HG03196 (cell line): ENCODE measurements at regions not wholly inside any gene's neighbourhood (a gene's known extent, or its start where the extent isn't known, plus 50 kb on each side); places are given as distances from the start of the nearest gene placed in this dataset.
"Not testable (repeated sequence)": the region's sequence is repeated elsewhere in the genome, so short reads cannot be mapped to it uniquely, and the experiment has no call there.

ENCODE experiments used
- ATAC-seq: cut with Tn5 transposase; IDR thresholded peaks from one replicate; pipeline ENCODE4 v1.9.1; 2021; ENCODE audit not compliant: unreplicated experiment

- no peak for ATAC-seq
Measured at GRCh38 chr11:80733361-80733760, 1292.5 kb upstream of the TENM4 start.

GRCh38 chr11:80727315-80727714, 1286.5 kb upstream of the TENM4 start:
- ATAC-seq = peak; percentile 90

DNA sequence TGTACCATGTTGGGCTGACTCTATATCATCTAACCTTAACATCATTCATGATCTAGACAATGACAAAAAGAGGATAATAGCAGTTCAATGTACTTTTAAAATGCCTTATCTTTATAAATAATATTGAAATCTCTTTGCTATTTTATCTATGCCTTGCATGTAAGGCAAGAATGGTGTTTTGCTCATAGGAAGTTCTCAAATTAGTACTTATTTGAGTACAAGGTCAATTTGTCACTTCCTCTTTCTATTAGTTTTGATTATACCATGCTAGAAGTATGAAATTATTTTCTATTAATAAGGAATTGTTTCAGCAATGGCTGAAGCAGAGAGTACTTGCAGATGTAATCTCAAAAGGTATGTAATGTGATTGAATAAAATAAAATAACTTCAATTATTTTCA, 1285.4 kb upstream of the TENM4 start:
- no peak for ATAC-seq

- no peak for ATAC-seq
Measured at GRCh38 chr11:80724366-80724765, 1283.5 kb upstream of the TENM4 start.

- ATAC-seq = no peak
Measured at GRCh38 chr11:80722629-80723028, 1281.8 kb upstream of the TENM4 start.

DNA sequence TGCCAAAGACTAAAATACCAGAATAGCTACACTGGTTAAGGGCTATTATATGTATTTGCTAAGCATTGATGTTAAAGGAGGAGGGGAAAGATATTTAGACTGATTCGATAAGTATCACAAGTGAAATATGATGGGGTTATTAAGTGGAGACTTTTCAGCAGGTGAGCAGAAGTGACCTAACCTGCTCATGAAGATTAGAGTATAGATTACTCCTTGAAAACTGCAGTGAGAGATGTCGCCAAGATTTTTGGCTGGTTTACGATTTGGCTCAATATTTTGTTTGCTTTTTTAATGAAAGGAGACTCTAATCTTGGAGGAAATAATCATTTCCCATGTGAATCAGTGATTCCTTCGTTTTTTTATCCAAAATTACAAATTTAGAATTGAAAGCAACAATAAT, 1279.5 kb upstream of the TENM4 start:
- ATAC-seq = no peak

- ATAC-seq = no peak
Measured at GRCh38 chr11:80719292-80719646, 1278.4 kb upstream of the TENM4 start.

GRCh38 chr11:80718611-80719291, 1277.9 kb upstream of the TENM4 start:
- ATAC-seq = no peak

- ATAC-seq = no peak
Measured at GRCh38 chr11:80702264-80702663, 1261.4 kb upstream of the TENM4 start.

- no peak for ATAC-seq
Measured at GRCh38 chr11:80700386-80700785, 1259.6 kb upstream of the TENM4 start.

GRCh38 chr11:80699406-80700177, 1258.8 kb upstream of the TENM4 start:
- not testable (repeated sequence) for ATAC-seq

- ATAC-seq = no peak
Measured at GRCh38 chr11:80698637-80699036, 1257.8 kb upstream of the TENM4 start.

GRCh38 chr11:80694385-80694784, 1253.6 kb upstream of the TENM4 start:
- no peak for ATAC-seq

GRCh38 chr11:80687941-80688340, 1247.1 kb upstream of the TENM4 start:
- ATAC-seq = no peak

DNA sequence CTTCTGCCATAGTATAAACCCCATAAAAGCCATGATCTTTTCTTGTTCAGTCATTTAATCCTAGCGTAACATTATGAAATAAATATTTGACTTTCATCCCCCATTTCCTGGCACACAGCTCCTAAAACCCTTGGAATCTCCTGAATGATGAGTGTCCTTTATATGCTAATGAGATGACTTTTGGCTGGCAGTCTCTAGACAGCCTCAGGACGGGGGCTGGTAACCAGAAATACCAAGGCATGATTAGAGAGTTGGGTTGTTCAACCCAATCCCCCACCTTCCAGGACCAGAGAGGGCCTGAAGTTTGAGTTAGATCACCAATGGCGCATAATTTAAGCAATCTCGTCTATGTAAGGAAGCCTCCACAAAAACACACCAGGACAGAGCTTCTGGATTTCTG, 1246.1 kb upstream of the TENM4 start:
- ATAC-seq = no peak

DNA sequence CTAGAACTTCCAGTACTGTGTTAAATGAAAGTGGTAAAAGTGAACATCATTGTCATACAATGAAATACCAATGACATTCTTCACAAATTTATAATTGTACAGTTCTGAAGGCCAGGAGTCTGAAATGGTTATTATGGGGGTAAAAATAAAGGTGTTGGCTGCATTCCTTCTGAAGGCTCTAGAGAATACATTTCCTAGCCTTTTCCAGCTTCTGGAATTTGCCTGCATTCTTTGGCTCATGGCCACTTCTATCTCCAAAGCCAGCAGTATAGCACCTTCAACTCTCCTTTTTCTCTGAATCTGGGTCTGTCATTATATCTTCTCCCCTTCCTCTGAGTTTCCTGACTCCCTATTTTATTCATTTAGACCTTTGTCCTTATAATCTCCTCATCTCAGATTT, 1232.7 kb upstream of the TENM4 start:
- no peak for ATAC-seq

DNA sequence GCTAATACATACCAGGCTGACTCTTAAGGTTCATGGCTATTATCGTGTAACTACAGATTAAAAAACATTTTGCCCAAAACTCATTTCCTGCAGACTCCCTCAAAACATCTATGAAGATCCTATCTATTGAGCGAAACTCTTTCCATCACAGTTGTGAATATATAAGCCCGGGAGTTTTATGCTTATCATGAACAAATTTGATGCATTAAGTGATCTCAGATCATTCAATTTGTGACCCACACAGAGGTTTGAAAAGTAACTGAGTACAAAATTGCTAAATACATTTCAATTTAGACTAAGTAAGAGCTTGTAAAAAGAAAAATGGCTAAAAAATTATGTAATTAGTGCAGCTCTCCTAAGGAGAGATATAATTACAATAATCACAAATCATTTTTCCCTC, 1228.8 kb upstream of the TENM4 start:
- ATAC-seq = no peak

DNA sequence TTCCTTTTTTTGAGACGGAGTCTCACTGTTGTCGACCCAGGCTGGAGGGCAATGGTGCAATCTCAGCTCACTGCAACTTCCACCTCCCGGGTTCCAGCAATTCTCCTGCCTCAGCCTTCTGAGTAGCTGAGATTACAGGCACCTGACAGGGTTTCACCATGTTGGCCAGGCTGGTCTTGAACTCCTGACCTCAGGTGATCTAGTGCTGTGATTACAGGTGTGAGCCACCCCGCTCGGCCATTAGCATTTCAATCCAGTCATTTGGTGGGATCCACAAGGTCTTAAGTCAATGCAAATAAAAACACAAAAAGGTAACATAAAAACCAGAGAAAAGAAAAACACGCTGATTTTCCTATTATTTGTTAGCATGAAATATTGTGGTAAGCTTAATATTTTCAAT, 1227.2 kb upstream of the TENM4 start:
- no peak for ATAC-seq

DNA sequence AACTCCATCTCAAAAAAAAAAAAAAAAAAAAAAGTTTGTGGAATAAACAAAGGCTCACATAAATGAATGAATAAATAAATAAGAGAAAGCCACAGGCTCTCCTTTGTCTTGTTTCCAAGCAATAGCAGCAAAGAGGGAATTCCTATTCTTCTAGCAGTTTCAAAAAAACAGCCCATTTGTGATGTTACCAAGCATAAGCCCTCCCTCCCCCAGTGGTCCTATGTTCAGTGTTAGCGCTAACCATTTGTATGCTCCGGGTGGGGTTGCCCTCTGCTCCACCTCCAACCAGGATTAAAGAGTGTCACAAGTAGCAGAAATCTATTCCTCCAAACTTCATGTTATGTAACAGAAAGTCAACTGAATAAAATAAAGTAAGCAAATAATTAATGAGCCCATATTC, 1215.0 kb upstream of the TENM4 start:
- ATAC-seq = no peak

GRCh38 chr11:80650966-80651365, 1210.1 kb upstream of the TENM4 start:
- no peak for ATAC-seq

DNA sequence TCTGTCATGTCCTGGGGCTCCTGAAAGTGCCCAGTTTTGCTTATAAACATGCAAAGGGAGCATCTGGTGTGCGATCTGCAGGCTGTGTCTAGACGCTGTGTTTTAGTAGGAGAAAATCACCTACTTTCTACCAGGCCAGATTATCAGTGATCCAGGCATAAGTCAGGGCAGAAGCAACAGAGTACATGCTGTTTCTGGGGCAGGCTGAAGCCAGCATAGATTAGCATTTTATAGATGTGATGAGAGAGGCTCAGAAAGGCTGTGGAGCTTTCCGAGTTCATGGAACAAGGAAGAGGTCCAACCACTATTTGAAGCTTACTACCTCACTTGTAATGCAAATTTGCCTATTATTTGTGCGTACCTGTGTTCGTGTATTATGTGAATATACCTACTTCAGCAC, 1208.4 kb upstream of the TENM4 start:
- ATAC-seq = no peak

DNA sequence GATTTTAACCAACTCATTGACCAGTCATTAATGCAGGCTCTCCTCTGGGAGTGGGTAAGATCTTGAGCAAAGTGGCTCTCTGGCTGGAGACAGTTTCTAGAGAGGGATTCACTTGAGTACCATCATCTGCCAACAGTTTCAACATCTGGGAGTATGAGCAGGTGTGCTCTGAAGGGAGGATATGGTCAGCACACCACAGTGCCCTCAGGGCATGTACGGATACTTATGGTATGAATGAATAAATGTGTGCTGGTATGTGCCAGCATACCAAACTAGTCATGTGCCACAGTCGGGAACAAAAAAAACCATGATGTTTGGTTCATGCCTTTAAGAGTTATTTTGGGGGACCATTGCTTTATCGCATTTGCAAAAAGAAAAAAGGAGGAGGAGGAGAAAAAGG, 1197.5 kb upstream of the TENM4 start:
- ATAC-seq = no peak

DNA sequence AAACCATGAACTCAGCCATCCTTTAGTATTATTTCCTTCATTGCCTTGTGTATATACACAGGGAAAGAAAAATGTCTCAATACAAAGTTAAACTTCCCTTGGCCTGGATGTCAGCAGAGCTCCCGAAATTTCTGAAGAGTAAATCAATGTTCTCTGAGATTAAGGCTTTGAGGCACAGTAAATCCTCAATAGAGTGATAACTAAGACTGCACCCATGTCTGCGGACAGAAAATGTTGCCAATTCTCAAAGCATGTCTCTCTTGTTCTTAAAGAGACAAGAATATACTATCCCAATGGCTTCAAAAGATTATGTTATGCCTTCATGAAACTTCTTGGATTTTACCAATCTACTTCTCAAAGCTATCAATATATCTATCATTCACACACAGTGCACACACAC, 1196.7 kb upstream of the TENM4 start:
- no peak for ATAC-seq
